ENCODE measurements at regions not wholly inside any gene's neighbourhood (a gene's known extent, or its start where the extent isn't known, plus 50 kb on each side); places are given as distances from the start of the nearest gene placed in this dataset.
"Not testable (repeated sequence)": the region's sequence is repeated elsewhere in the genome, so short reads cannot be mapped to it uniquely, and the experiment has no call there.

GRCh38 chr6:122178988-122179387 is 220.5 kb upstream of the HSF2 start:
- H3K4me3 Mint-ChIP-seq: no peak overlapping the region
- no peaks in the 10 kb centered on the region for H3K4me1 Mint-ChIP-seq (ENCODE audit: low read depth)
- no peaks in the 10 kb centered on the region for H3K36me3 Mint-ChIP-seq (ENCODE audit: low read depth)
- H3K27ac Mint-ChIP-seq: no peak overlapping the region
- H3K27me3 Mint-ChIP-seq (ENCODE audit: low read depth): no peaks in the 10 kb centered on the region
- H3K9me3 Mint-ChIP-seq: no peaks in the 10 kb centered on the region

DNA sequence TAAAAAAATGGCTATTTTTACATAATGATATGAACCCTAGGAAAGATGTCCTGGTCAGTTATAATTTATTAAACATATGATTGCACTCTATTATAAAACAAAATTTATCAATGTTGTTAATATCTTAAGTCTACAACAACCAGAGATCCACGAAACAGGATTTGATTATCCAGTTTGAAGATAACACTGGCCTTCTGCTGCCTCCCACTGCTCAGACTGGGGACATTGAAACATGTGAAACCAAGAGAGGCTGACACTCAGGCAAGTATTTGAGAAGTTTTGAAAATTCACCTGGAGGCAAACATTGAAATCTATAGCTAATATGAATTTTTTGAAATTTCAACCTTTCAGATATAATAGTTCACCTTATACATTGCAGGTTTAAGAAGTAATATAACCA is 219.3 kb upstream of the HSF2 start:
- Mint-ChIP-seq H3K27me3 (ENCODE audit: low read depth) (no peaks in the 10 kb centered on the region), H3K4me3 (no peak overlapping the region), H3K9me3 (no peaks in the 10 kb centered on the region), H3K36me3 (ENCODE audit: low read depth) (no peaks in the 10 kb centered on the region), H3K4me1 (ENCODE audit: low read depth) (no peaks in the 10 kb centered on the region), H3K27ac (no peak overlapping the region)

GRCh38 chr6:122182061-122182460 is 217.4 kb upstream of the HSF2 start:
- H3K9me3 Mint-ChIP-seq: no peaks in the 10 kb centered on the region
- H3K4me1 Mint-ChIP-seq (ENCODE audit: low read depth): no peaks in the 10 kb centered on the region
- H3K27me3 Mint-ChIP-seq (ENCODE audit: low read depth): no peaks in the 10 kb centered on the region
- no peaks in the 10 kb centered on the region for H3K36me3 Mint-ChIP-seq (ENCODE audit: low read depth)
- no peak overlapping the region for H3K4me3 Mint-ChIP-seq
- H3K27ac Mint-ChIP-seq: no peak overlapping the region

- Mint-ChIP-seq H3K27ac (no peak overlapping the region), H3K9me3 (no peaks in the 10 kb centered on the region), H3K27me3 (ENCODE audit: low read depth) (no peaks in the 10 kb centered on the region), H3K4me3 (no peak overlapping the region), H3K4me1 (ENCODE audit: low read depth) (no peaks in the 10 kb centered on the region), H3K36me3 (ENCODE audit: low read depth) (no peaks in the 10 kb centered on the region)
Observed at GRCh38 chr6:122184401-122184827, 215.0 kb upstream of the HSF2 start.

DNA sequence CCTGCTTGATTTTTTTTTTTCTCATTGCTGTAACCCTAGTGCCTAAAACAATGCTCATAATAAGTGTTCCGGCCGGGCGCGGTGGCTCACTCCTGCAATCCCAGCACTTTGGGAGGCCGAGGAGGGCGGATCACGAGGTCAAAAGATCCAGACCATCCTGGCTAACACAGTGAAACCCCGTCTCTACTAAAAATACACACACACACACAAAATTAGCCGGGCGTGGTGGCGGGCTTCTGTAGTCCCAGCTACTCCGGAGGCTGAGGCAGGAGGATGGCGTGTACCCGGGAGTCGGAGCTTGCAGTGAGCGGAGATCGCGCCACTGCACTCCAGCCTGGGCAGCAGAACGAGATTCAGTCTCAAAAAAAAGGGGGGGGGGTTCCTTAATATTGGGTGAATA is 214.0 kb upstream of the HSF2 start:
- not testable (repeated sequence) for H3K4me3 Mint-ChIP-seq; H3K27ac Mint-ChIP-seq; H3K36me3 Mint-ChIP-seq (ENCODE audit: low read depth); H3K4me1 Mint-ChIP-seq (ENCODE audit: low read depth); H3K27me3 Mint-ChIP-seq (ENCODE audit: low read depth); H3K9me3 Mint-ChIP-seq

DNA sequence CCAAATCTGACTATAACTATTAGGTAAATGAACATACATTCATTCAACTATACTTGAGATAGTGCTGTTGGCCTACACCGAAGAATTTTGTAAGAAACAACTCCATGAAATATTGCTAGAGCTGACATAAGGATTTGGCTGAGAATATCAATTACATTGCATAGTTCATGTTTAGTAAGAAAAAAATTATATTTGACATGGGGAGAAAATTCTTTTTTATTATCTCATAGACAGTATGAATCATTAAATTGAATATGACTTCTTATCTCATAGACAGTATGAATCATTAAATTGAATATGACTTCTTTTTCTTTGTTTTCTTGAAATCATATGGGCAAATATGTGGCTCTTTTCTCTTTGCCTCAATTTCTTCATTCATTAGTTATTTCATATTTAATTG is 212.3 kb upstream of the HSF2 start:
- Mint-ChIP-seq H3K4me3 (no peak overlapping the region), H3K27ac (no peak overlapping the region), H3K4me1 (ENCODE audit: low read depth) (no peaks in the 10 kb centered on the region), H3K9me3 (no peaks in the 10 kb centered on the region), H3K27me3 (ENCODE audit: low read depth) (no peaks in the 10 kb centered on the region), H3K36me3 (ENCODE audit: low read depth) (no peaks in the 10 kb centered on the region)

GRCh38 chr6:122198922-122199321 is 200.5 kb upstream of the HSF2 start:
- Mint-ChIP-seq H3K27ac (no peak overlapping the region), H3K36me3 (ENCODE audit: low read depth) (no peaks in the 10 kb centered on the region), H3K9me3 (no peaks in the 10 kb centered on the region), H3K4me1 (ENCODE audit: low read depth) (no peaks in the 10 kb centered on the region), H3K27me3 (ENCODE audit: low read depth) (no peaks in the 10 kb centered on the region), H3K4me3 (no peak overlapping the region)

DNA sequence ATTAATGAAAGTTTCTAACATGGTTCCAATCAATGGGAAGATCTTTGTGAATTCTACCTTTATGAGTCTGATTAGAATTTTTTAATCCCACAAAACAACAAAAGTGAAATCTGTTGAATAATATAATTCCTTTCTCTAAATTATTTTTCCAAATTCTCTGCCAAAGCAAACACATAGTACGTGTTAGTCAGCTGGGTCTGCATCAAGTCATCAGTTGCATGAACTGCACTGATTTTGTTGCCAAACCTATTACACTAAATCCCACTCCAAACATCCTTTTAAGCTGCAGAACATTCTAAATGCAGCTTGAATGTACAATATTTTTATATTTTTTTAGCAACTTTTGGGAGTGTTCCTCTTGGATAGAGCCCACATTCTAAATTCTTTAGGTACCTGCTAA is 199.0 kb upstream of the HSF2 start:
- Mint-ChIP-seq H3K4me1 (ENCODE audit: low read depth) (no peaks in the 10 kb centered on the region), H3K27me3 (ENCODE audit: low read depth) (no peaks in the 10 kb centered on the region), H3K9me3 (no peaks in the 10 kb centered on the region)

GRCh38 chr6:122202576-122203137 is 196.8 kb upstream of the HSF2 start:
- no peaks in the 10 kb centered on the region for H3K9me3 Mint-ChIP-seq
- no peak overlapping the region for H3K27ac Mint-ChIP-seq
- no peak overlapping the region for H3K4me3 Mint-ChIP-seq
- no peaks in the 10 kb centered on the region for H3K36me3 Mint-ChIP-seq (ENCODE audit: low read depth)
- H3K27me3 Mint-ChIP-seq (ENCODE audit: low read depth): no peaks in the 10 kb centered on the region
- no peaks in the 10 kb centered on the region for H3K4me1 Mint-ChIP-seq (ENCODE audit: low read depth)

More for the DNA sequence above, 199.0 kb upstream of the HSF2 start:
- Mint-ChIP-seq H3K27ac (no peak overlapping the region), H3K36me3 (ENCODE audit: low read depth) (no peaks in the 10 kb centered on the region), H3K4me3 (no peak overlapping the region)

DNA sequence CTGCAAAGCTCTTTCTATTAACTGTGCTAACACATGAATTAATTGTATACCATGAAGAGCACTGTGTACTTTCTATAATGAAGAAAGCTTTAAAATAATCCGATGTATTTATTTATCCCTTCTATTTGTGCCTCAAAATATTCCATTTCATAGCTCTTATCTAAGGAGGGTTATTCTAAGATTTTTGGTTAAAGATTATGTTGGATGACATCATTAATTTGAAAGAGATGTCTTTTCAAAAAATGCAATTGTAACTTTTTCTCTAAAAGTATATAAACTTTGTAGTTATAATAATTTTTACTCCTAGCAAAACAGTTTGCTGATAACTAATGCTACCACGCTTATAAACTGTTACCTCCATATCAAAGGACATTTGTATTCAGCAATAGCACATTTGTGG is 192.4 kb upstream of the HSF2 start:
- Mint-ChIP-seq H3K4me1 (ENCODE audit: low read depth) (no peaks in the 10 kb centered on the region), H3K4me3 (no peak overlapping the region), H3K36me3 (ENCODE audit: low read depth) (no peaks in the 10 kb centered on the region), H3K27me3 (ENCODE audit: low read depth) (no peaks in the 10 kb centered on the region), H3K9me3 (no peaks in the 10 kb centered on the region), H3K27ac (no peak overlapping the region)

DNA sequence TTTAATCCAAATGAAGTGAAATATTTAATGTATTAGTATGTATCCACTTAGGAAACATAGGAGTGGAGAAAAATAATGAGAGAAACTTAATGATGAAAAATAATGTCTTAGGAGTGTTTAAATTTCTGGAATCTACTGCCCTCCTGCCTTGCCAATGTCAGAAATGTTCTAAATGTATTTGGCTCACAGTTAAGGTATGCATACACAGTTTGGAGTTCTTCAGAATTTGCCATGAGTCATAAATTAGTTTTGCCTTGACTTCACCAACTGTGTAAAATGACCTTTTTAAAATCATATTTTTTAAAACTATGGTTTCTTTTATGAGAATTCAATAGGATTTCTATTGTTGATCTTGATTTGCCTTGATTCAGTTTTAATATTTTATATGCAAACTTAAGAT is 191.7 kb upstream of the HSF2 start:
- no peak overlapping the region for H3K4me3 Mint-ChIP-seq
- no peaks in the 10 kb centered on the region for H3K36me3 Mint-ChIP-seq (ENCODE audit: low read depth)
- no peaks in the 10 kb centered on the region for H3K27me3 Mint-ChIP-seq (ENCODE audit: low read depth)
- H3K4me1 Mint-ChIP-seq (ENCODE audit: low read depth): no peaks in the 10 kb centered on the region
- no peak overlapping the region for H3K27ac Mint-ChIP-seq
- no peaks in the 10 kb centered on the region for H3K9me3 Mint-ChIP-seq

- Mint-ChIP-seq H3K27me3 (ENCODE audit: low read depth) (no peaks in the 10 kb centered on the region), H3K36me3 (ENCODE audit: low read depth) (no peaks in the 10 kb centered on the region), H3K4me3 (no peak overlapping the region), H3K4me1 (ENCODE audit: low read depth) (no peaks in the 10 kb centered on the region), H3K27ac (no peak overlapping the region), H3K9me3 (no peaks in the 10 kb centered on the region)
Observed at GRCh38 chr6:122214605-122215318, 184.7 kb upstream of the HSF2 start.

GRCh38 chr6:122220254-122220653 is 179.2 kb upstream of the HSF2 start:
- Mint-ChIP-seq H3K27ac (no peak overlapping the region), H3K27me3 (ENCODE audit: low read depth) (no peaks in the 10 kb centered on the region), H3K9me3 (no peaks in the 10 kb centered on the region), H3K36me3 (ENCODE audit: low read depth) (no peaks in the 10 kb centered on the region), H3K4me3 (no peak overlapping the region), H3K4me1 (ENCODE audit: low read depth) (no peaks in the 10 kb centered on the region)

GRCh38 chr6:122222761-122223160 is 176.7 kb upstream of the HSF2 start:
- Mint-ChIP-seq H3K27ac (no peak overlapping the region), H3K4me1 (ENCODE audit: low read depth) (no peaks in the 10 kb centered on the region), H3K36me3 (ENCODE audit: low read depth) (no peaks in the 10 kb centered on the region), H3K9me3 (no peaks in the 10 kb centered on the region), H3K4me3 (no peak overlapping the region), H3K27me3 (ENCODE audit: low read depth) (no peaks in the 10 kb centered on the region)

DNA sequence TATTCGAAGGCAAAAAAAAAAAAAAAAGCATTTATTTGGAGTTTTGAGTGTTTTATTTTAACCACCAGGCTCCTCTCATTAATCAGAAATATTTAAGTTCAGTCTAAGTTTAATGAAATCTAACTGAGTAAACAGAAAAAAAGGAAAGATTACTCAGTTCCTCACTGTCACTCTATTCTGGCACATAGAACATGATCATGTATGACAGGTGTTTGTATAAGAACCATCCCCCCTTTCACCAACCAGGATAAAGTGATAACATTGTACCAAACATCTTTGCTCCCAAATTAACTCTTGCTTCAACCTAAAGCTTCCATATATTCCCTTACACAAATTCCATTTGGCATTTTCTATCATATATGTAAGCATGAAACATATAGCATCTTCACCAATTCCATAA is 176.2 kb upstream of the HSF2 start:
- H3K36me3 Mint-ChIP-seq (ENCODE audit: low read depth): no peaks in the 10 kb centered on the region
- H3K4me1 Mint-ChIP-seq (ENCODE audit: low read depth): no peaks in the 10 kb centered on the region
- H3K27ac Mint-ChIP-seq: no peak overlapping the region
- H3K9me3 Mint-ChIP-seq: no peaks in the 10 kb centered on the region
- H3K27me3 Mint-ChIP-seq (ENCODE audit: low read depth): no peaks in the 10 kb centered on the region
- no peak overlapping the region for H3K4me3 Mint-ChIP-seq

- no peak overlapping the region for H3K4me3 Mint-ChIP-seq
- no peaks in the 10 kb centered on the region for H3K4me1 Mint-ChIP-seq (ENCODE audit: low read depth)
- H3K9me3 Mint-ChIP-seq: peaks cover 10% of the 10 kb centered on the region
- H3K27ac Mint-ChIP-seq: no peak overlapping the region
- no peaks in the 10 kb centered on the region for H3K27me3 Mint-ChIP-seq (ENCODE audit: low read depth)
- H3K36me3 Mint-ChIP-seq (ENCODE audit: low read depth): no peaks in the 10 kb centered on the region
Observed at GRCh38 chr6:122238861-122239260, 160.6 kb upstream of the HSF2 start.

Data from T-helper 1 cell treated with Interleukin-12 subunit alpha and Interleukin-12 subunit beta and Interleukin-4 antibody, amounts not matched to agents 30 μg/mL and 1 μg/mL, for 36 hours (primary cell).